GM18498 (cell line): ENCODE measurements at regions not wholly inside any gene's neighbourhood (a gene's known extent, or its start where the extent isn't known, plus 50 kb on each side); places are given as distances from the start of the nearest gene placed in this dataset.
"Not testable (repeated sequence)": the region's sequence is repeated elsewhere in the genome, so short reads cannot be mapped to it uniquely, and the experiment has no call there.

ENCODE experiments used
- ATAC-seq: cut with Tn5 transposase; IDR thresholded peaks from one replicate; pipeline ENCODE4 v1.9.1; 2021; ENCODE audit warnings: mild to moderate bottlenecking, moderate library complexity; ENCODE audit not compliant: unreplicated experiment

DNA sequence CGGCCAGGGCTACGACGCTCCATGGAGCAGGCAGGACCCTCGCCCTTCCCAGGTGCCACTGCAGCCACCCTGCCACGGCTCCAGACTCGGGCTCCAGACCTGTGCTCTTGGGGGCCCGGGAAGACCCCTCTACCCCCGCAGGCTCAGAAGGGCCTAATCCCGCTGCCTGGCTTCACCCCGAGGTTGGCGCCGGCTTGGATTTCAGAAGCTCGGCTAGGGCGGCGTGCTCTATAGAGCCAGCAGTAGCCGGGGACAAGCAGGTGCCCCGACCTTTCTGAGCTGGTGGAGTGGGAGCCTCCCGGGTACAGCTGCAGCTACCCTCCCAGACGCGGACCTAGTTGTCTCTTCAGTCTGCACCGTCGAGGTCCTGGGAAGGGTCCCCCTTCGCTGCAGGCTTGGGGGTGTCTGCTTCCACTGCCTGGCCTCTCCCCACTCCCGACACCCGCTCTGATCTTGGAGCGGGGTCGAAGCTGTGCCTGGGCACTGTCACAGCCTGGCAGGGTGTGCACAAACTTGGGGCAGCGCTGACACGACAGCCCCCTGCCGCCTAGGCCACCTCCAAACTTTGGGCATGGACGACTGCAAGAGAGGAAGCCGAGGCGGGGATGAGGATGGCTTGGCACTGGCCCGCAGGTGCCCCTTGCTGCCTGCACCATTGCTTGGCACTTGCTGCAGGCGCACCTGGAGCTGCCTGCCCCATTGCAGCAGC, 1366.1 kb upstream of the CDH9 start:
- ATAC-seq: no peak

DNA sequence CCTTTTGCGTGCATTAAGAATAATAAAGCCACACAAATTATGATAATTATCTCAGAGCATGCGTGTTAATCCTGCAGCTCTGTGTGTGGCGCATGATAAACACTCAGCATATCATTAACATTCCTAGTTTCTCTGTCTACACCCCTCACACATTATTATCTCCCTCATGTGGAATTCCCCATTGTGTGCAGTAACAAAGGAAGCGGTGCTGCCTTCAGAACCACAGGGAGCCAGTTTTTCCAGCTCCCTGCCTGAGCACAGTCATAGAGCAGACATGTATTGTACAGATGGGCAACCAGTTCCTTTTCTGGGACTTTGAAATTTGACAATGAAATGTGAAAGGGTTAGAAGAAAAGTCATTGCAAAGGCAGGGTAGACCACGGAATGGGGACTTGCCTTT, 1365.5 kb upstream of the CDH9 start:
- ATAC-seq: no peak

DNA sequence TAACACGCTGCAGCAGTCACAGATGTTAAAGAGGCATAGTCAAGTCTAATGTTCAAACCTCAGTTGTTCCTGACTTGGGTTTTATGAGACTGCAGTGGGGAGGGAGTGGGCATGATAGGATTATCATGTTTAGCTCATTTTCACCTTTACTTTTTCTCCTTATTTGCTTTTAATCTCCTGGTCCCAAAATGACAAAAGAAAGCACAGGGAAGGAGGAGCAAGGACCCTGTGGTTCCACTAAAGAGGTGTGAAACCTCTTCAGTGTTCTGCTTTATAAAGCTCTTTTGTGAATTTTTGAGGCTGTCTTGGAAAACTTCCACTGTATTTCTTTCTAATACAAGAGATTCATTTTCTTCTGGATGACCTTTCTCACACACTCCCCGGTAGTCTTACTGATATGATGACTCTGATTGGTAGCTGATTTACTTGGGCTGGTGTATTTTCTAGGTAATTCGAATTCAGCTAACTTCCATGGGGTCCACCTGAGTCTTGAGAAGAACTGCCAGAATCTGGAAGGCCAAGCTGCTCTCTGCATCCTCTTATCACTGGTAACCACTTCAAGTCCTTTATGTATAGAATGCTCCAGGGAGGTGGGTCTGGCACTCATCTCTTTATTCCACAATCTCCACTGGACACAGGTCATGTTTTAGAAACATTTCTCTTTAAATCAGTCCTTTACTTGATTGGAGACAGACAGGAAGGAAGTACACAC, 1364.4 kb upstream of the CDH9 start:
- ATAC-seq: no peak

DNA sequence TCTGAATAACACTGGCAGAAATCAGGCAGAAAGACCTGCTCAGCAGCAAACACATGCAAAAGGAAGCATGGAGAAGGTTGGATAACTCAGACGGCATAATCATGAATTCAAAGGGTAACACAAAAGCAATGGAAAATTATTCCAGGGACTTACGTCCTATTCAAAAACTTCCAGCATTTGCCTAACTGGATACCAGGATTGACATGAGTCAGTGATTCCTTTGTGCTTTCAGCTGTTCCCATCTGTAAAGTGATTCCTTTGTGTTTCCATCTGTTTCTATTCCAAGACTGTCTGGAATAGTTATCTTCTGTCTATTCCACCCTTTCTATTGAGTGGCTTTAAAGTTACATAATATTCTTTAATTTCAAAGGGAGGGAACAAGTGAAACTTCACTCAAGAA, 1361.7 kb upstream of the CDH9 start:
- no peak for ATAC-seq

DNA sequence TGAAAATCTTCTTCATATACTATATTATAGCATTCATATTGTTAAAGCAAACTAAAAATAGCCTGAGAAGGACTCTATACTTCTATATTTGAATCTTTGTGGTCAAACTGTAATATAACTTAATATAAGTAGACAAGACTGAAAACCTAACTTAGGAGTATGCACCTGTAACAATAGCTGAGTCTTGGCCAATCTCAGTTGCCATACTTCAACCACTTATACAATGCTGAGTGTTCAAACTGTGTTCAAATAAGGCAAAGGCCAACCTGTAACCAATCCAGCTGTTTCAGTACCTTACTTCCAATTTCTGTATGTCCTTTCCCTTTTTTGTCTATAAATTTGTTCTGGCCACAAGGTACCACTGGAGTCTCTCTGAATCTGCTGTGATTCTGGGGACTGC, 1360.8 kb upstream of the CDH9 start:
- ATAC-seq: no peak

DNA sequence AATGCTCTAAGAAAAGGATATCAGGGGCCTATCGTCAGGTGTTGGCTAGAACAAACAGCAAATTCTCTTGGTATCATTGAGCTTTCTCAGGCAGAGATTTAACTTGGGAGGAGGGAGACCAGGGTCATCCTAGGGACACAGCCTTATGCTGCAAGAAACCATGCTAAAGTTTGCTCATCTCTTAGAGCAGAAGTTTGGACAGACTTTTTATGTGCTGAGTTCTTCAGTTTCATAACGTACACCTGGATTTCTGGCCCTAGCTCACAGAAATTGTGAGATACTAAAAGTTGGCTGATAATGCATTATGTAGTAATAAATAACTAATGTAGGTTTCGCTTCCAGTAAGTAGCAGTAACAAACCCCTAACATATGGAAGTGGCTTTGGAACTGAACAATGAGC, 1359.8 kb upstream of the CDH9 start:
- ATAC-seq: no peak

DNA sequence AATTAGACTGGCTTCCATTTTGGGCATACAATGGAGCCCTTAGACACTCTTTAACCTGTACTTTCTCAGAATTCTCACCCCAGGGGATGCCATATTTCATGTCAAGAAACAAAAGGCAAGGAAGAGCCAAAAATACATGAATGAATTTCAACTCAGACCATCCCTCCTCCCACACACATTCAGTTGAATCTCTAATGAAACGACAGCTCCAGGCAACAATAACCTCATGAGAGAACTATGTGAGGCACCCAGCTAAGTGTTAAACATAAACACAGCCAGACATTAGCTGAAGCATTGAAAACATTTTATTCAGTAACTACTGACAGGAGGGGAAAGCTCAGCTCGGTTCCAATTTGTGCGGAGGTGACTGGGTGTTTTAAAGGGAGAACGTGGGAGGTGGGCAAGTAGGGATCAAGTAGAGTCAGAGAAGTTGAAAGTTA, 1359.1 kb upstream of the CDH9 start:
- ATAC-seq: no peak

DNA sequence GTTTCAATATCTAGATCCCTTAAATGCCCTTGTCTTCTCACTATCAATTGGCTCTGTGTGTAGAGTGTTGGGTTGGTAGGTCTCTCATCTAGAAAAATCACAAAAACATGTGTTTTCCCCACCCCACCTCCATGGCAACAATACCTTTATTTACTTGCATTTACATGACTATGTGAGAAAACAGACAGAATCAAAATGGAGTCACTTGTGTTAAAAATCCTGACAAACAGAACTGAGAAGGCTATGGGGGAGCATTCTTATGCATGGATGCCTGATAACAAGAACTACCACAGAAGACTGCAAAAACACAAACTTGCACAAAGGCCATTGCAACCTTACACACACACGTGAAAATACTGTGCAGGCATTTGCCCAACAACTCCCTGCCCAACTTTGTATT, 1352.9 kb upstream of the CDH9 start:
- ATAC-seq: no peak

DNA sequence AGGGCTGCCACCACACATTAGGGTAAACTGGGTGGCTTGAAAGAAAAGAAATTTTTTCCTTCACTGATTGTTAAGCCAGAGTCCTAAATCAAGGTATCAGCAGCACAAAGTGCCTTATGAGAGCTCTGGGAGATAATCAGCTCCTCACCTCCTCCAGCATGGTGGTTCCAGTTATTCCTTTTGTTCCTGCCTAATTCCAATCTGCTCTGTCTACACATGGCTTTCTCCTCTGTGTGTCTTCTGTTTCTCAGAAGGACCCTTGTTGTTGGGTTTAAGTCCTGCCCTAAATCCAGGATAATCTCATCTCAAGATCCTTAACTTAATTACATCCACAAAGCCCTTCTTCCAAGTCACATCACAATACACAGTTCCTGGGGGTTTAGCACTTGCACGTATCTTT, 1352.0 kb upstream of the CDH9 start:
- no peak for ATAC-seq

DNA sequence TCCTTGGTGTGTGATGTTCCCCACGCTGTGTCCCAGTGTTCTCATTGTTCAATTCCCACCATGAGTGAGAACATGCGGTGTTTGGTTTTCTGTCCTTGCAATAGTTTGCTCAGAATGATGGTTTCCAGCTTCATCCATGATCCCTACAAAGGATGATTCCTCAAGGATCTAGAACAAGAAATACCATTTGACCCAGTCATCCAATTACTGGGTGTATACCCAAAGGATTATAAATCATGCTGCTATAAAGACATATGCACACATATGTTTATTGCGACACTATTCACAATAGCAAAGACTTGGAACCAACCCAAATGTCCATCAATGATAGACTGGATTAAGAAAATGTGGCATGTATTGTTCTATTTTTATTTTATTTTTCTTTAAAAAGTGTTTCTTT, 1351.3 kb upstream of the CDH9 start:
- ATAC-seq: not testable (repeated sequence)

DNA sequence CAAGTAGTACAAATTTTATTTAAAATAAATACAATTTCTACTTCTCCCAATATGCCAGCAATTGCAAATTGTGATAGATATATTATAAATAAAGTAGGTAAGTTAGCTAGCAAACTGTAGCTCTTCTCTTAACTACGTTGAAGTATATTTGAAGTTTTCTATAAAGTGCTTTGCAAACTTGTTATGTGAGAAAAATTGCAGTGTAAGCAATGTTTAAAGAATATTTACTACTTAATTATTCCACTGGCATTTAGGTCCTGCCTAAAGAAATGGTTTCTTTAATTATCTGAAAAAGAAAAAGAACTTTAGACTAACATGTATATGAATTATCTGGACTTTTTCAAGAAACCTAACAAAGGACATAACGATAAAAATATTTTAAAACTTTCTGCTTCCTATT, 1350.0 kb upstream of the CDH9 start:
- ATAC-seq: no peak

DNA sequence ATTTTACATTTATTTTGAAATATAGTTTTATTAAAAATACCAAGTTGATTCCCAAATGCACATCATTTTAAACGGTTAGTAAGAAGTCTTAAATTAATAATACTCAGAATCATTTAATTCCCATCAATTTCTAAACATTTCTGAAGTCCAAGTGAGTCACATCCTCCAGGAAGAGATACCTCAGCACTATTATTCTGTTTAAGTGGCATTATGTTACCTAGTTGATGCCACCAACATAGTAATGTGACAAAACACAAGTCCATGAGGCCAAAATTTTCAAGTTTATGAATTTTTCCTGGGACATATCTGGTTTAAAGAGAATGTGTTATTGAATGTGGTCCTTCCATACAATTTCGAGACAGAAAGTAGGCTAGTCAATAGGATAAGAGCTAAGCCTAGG, 1348.3 kb upstream of the CDH9 start:
- ATAC-seq: no peak

DNA sequence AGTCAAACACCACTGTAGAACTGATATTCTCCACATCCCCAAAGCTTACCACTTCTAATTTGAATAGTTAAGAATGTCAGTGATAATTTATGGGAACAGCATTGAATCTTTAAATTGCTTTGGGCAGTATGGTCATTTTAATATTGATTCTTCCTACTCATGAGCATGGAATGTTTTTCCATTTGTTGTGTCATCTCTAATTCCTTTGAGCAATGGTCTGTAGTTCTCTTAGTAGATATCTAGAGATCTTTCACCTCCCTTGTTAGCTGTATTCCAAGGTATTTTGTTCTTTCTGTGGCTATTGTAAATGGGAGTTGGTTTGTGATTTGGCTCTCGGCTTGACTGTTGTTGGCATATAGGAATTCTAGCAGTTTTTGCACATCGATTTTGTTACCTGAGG, 1341.8 kb upstream of the CDH9 start:
- no peak for ATAC-seq

DNA sequence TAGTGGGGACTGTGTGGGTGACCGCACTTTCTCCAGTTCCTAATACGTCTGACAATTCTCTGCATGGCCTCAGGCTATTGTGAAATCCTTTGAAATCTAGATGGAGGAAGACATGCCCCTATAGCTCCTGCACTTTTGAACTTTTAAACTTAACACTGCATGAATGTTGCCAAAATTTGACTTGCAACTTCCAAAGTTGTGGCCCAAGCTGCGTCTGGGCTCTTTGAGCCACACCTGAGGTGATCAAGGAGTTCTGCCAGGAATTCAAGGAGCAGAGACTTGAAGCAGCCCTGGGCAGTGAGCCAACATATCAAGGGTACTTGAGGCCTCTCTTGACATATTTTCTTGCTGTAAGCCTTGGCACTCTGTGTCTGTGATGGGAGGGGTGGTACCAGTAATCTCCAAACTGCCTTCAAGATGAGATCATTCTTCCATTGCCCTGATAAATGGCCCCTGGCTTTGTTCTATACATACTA, 1336.1 kb upstream of the CDH9 start:
- ATAC-seq: no peak

DNA sequence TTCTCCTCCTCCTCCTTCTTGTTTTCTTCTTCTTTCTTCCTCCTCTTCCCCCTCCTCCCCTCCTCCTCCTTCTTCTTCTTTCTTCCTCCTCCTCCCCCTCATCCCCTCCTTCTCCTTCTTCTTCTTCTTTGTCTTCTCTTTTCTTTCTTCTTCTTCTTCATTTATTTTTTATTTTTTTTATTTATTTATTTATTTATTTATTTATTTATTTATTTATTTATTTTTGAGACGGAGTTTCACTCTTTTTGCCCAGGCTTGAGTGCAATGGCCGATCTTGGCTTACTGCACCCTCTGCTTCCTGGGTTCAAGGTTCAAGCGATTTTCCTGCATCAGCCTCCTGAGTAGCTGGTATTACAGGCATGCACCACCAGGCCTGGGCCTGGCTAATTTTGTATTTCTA, 1332.5 kb upstream of the CDH9 start:
- no peak for ATAC-seq

DNA sequence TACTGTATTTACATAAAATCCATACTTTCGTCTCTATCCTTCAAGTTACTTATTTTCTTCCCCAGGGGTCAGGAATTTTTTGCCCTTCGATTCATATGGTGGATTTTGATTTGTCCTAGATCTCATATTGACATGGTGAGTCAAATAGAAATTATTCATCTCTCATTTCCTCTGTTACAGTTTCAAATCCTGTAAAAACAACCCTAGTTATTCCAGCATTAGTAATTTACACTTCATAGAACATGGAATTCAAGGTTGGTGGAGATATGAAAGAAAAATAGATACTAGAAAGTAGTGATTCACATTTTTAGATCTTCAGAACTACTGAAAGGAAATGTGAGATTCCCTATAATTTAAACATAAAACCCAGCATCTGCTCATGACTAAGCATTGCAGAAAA, 1331.0 kb upstream of the CDH9 start:
- ATAC-seq: no peak

DNA sequence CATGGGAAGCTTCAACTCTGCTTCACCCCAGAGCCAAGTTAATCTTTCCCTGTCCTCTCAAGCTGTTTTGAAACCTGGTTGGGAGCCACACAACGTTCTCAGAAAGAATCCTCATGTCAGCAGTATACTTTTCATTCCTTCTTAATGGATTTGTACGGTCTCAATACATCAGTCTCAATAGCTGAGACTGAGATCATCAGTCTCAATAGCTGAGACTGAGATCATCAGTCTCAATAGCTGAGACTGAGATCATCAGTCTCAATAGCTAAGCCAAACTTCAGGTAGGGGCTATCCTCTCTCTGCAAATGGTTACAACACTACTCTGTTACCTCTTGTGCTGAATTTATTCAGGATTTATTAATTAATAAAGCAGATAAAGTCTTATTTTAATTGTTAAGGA, 1317.4 kb upstream of the CDH9 start:
- no peak for ATAC-seq

DNA sequence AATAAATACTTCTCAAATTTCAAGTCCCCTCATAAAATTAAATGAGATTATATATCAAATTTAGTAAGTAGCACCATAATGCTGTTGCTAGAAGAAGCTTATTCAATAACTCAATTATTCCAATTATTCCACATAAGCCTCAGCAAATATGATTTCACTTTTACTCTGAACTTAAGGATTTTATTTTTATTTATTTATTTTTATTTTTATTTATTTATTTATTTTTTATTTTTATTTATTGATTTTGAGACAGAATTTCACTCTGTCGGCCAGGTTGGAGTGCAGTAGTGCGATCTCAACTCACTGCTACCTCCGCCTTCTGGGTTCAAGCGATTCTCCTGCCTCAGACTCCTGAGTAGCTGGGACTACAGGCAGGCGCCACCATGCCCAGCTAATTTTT, 1308.3 kb upstream of the CDH9 start:
- ATAC-seq: no peak

DNA sequence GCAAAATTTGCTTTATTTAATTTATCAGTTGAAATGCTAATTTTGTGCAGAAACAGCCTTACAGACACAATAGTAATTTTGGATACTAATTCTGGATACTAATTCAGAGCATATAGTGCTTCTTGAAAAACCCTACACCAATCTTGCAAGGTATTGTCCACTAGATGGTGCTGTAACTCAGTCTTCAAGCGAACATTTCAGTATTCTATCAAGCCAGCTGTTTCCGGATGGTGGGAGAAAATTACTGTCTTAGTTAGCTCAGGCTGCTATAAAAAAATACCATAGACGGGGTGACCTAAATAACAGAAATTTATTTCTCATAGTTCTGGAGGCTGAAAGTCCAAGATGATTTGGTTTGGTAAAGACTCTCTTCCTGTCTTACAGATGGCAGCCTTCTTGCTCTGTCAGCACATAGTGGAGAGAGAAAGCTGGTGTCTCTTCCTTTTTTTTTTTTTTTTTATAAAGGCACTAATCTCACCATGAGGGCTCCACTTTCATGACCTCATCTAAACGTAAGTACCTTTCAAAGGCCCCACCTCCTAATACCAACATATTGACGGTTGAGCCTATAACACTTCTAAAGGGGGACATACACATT, 1306.5 kb upstream of the CDH9 start:
- no peak for ATAC-seq

DNA sequence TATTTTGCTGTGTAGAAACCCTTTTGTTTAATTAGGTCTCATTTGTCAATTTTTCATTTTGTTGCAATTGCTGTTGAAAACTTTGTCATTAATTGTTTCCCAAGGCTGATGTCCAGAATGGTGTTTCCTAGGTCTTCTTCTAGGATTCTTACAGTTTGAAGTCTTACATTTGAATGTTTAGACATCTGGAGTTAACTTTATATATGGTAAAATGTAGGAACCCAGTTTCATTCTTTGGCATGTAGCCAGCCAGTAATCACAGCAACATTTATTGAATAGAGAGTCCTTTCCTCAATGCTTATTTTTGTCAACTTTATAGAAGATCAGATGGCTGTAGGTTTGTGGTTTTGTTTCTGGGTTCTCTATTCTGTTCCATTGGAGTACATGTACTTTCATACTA, 1290.8 kb upstream of the CDH9 start:
- no peak for ATAC-seq

DNA sequence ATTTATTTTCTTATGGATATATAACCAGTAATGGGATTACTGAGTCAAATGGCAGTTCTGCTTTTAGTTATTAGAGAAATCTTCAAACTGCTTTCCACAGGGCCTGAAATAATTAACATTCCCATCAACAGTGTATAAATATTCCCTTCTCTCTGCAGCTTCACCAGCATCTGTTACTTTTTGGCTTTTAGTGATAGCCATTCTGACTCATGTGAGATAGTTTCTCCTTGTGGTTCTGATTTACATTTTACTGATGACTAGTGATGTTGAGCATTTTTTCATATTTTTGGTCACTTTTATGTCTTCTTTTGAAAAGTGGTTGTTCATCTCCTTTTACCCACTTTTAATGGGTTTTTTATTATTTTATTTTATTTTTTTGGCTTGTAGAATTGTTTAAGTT, 1290.3 kb upstream of the CDH9 start:
- ATAC-seq: no peak

DNA sequence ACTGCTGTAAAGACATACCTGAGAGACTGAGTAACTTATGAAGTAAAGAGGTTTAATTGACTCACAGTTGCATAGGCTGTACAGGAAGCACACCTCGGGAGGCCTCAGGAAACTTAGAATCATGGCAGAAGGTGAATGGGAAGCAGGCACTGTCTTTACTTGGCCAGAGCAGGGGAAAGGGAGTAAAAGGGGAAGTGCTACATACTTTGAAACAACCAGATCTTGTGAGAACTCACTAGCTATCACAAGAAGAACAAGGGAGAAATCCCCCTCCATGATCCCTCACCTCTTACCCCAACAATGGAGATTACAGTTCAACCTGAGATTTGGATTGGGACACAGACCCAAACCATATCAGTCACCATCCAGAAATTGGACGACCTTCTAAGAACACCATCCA, 1285.8 kb upstream of the CDH9 start:
- ATAC-seq: no peak
